ENCODE measurements at regions not wholly inside any gene's neighbourhood (a gene's known extent, or its start where the extent isn't known, plus 50 kb on each side); places are given as distances from the start of the nearest gene placed in this dataset.

DNA sequence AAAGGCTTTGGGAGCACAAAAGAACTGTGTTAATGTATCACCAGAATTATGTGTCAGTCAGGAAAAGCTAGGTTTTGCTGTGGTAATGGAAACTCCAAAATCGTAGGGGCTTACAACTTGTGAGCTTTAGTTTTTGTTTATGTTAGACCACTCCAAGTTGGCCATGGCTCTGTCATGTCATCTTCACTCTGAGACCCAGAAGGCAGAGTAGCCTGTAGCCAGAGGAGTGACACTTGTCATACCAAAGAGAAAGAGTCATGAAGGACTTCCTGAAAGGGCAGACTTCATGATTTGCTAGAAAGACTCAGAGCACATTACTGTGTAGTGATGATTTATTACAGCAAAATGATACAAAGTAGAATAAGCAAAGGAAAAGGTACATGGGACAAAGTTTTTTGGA, 133.6 kb upstream of the SSTR1 start:
- no peaks in the 10 kb centered on the region for H3K27me3 Mint-ChIP-seq

DNA sequence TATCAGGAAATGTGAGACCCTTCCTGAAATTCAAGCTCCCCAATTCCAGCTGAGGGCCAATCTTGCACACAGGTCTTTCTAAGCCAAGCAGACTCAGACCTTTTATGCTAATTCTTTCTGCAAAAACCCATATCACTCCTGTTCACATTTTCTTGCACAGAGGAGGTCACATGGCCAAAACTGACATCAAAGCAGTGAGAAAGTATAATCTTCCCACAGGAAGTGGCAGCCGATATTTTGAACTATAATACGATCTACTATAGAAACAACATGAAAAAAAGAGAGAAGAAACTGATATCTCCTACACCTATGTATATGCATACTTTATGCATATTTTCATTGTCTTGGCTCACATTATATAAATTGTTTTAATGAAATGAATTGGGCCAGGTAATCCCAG, 132.9 kb upstream of the SSTR1 start:
- peaks cover 32 to 86% (median 56%) of the 10 kb centered on the region in 4 donors for H3K4me1 Mint-ChIP-seq
- peaks cover 49% of the 10 kb centered on the region for H3K4me1 ChIP-seq (ENCODE audit: control insufficient read depth, insufficient read depth, low read length, poor library complexity, severe bottlenecking)
- H3K4me3 Mint-ChIP-seq = peak overlapping the region; percentile 68 to 80 (median 77)
- peak overlapping the region; percentile 65 for H3K27ac ChIP-seq (ENCODE audit: insufficient read depth, low read length, poor library complexity, severe bottlenecking)
- H3K36me3 ChIP-seq (ENCODE audit: control insufficient read depth, insufficient read depth, low read length) = no peaks in the 10 kb centered on the region
- H3K36me3 Mint-ChIP-seq = no peaks in the 10 kb centered on the region
- peak overlapping the region; percentile 90 to 94 (median 91) for H3K27ac Mint-ChIP-seq
- H3K4me3 ChIP-seq (ENCODE audit: low read depth, low read length) = peak overlapping the region; percentile 79
- DNase-seq = peak; percentile 3 to 78 (median 74)
- H3K9me3 Mint-ChIP-seq = peaks cover 0 to 3% (median 0%) of the 10 kb centered on the region in 7 donors
- no peaks in the 10 kb centered on the region for H3K27me3 ChIP-seq (ENCODE audit: control insufficient read depth, insufficient read depth, low read length)
- H3K9me3 ChIP-seq (ENCODE audit: control insufficient read depth in 2 of 2, low read length in 2 of 2) = no peaks in the 10 kb centered on the region
- peak; percentile 59 to 72 for ATAC-seq (ENCODE audit: low read depth in 2 of 2)
- no peaks in the 10 kb centered on the region for H3K27me3 Mint-ChIP-seq

More for the DNA sequence above, 133.6 kb upstream of the SSTR1 start:
- Mint-ChIP-seq H3K4me3 (peak overlapping the region; percentile 68 to 80 (median 77)), H3K4me1 (peaks cover 28 to 87% (median 54%) of the 10 kb centered on the region in 4 donors), H3K36me3 (no peaks in the 10 kb centered on the region), H3K9me3 (peaks cover 0 to 3% (median 0%) of the 10 kb centered on the region in 7 donors), H3K27ac (peak overlapping the region; percentile 90 to 94 (median 91))
- DNase-seq = peak in 1 of 3 donors; percentile 17
- Histone ChIP-seq H3K4me1 (ENCODE audit: control insufficient read depth, insufficient read depth, low read length, poor library complexity, severe bottlenecking) (peaks cover 45% of the 10 kb centered on the region), H3K36me3 (ENCODE audit: control insufficient read depth, insufficient read depth, low read length) (no peaks in the 10 kb centered on the region), H3K27me3 (ENCODE audit: control insufficient read depth, insufficient read depth, low read length) (no peaks in the 10 kb centered on the region), H3K4me3 (ENCODE audit: low read depth, low read length) (peak overlapping the region; percentile 79), H3K9me3 (ENCODE audit: control insufficient read depth in 2 of 2, low read length in 2 of 2) (no peaks in the 10 kb centered on the region), H3K27ac (ENCODE audit: insufficient read depth, low read length, poor library complexity, severe bottlenecking) (peak overlapping the region; percentile 65)
- peak in 1 of 2 donors; percentile 29 for ATAC-seq (ENCODE audit: low read depth in 2 of 2)

DNA sequence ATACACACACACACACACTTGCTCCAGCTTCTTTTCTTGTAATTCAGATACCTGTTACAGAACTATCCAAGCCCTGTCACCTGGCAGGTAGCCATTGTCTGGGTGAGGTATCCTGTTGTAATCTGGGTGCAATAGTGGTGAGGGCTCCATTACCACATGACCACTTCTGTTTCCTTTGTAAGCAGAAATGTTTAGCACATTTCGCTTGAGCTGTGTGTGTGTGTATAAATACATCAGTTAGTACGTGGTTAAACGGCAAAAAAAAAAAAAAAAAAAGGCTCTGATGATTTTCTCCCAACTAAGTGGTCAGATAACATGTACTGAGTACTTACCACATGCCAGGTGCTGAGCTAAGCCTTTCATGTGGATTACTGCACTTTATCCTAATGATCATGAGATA, 129.3 kb upstream of the SSTR1 start:
- Histone ChIP-seq H3K36me3 (ENCODE audit: control insufficient read depth, insufficient read depth, low read length) (no peaks in the 10 kb centered on the region), H3K4me3 (ENCODE audit: low read depth, low read length) (peak overlapping the region; percentile 60), H3K27ac (ENCODE audit: insufficient read depth, low read length, poor library complexity, severe bottlenecking) (peak overlapping the region; percentile 52), H3K9me3 (ENCODE audit: control insufficient read depth in 2 of 2, low read length in 2 of 2) (no peaks in the 10 kb centered on the region), H3K4me1 (ENCODE audit: control insufficient read depth, insufficient read depth, low read length, poor library complexity, severe bottlenecking) (peaks cover 37% of the 10 kb centered on the region), H3K27me3 (ENCODE audit: control insufficient read depth, insufficient read depth, low read length) (no peaks in the 10 kb centered on the region)
- Mint-ChIP-seq H3K36me3 (no peaks in the 10 kb centered on the region), H3K27me3 (no peaks in the 10 kb centered on the region), H3K4me1 (peaks cover 27 to 75% (median 45%) of the 10 kb centered on the region in 4 donors), H3K9me3 (peaks cover 0 to 3% (median 0%) of the 10 kb centered on the region in 7 donors), H3K4me3 (peak overlapping the region; percentile 24 to 78 (median 68)), H3K27ac (peak overlapping the region; percentile 50 to 100 (median 84))
- peak; percentile 80 to 87 for ATAC-seq (ENCODE audit: low read depth in 2 of 2)
- peak; percentile 7 to 76 (median 75) for DNase-seq

DNA sequence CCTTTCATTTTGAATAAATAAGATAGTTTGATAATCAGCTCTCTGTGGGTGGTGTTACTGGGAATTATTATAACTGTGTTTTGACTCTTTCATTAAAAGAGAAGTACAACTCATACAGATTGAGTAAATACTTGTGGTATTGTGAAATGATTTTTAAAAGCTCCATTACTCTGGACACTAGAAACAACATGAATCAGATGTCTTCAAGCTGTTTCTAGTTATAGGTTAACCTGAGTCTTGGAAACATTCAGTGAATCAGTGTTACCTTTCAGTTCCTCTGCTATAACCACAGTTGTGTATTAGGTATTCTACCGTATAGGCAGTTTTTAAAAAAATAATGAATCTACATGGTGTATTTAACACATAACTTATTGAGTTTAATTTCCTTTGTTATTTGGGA, 128.4 kb upstream of the SSTR1 start:
- H3K4me1 Mint-ChIP-seq = peaks cover 27 to 67% (median 40%) of the 10 kb centered on the region in 4 donors
- H3K4me3 Mint-ChIP-seq = peak overlapping the region; percentile 29 to 78 (median 48)

GRCh38 chr14:38079886-38080285, 127.8 kb upstream of the SSTR1 start:
- Histone ChIP-seq H3K4me3 (ENCODE audit: low read depth, low read length) (no peak overlapping the region), H3K4me1 (ENCODE audit: control insufficient read depth, insufficient read depth, low read length, poor library complexity, severe bottlenecking) (peaks cover 25% of the 10 kb centered on the region), H3K36me3 (ENCODE audit: control insufficient read depth, insufficient read depth, low read length) (no peaks in the 10 kb centered on the region), H3K27ac (ENCODE audit: insufficient read depth, low read length, poor library complexity, severe bottlenecking) (no peak overlapping the region), H3K27me3 (ENCODE audit: control insufficient read depth, insufficient read depth, low read length) (no peaks in the 10 kb centered on the region), H3K9me3 (ENCODE audit: control insufficient read depth in 2 of 2, low read length in 2 of 2) (no peaks in the 10 kb centered on the region)
- H3K36me3 Mint-ChIP-seq = no peaks in the 10 kb centered on the region
- no peaks in the 10 kb centered on the region for H3K27me3 Mint-ChIP-seq
- no peak for ATAC-seq (ENCODE audit: low read depth in 2 of 2)
- no peak for DNase-seq
- H3K4me1 Mint-ChIP-seq = peaks cover 21 to 60% (median 34%) of the 10 kb centered on the region in 4 donors
- no peak overlapping the region for H3K4me3 Mint-ChIP-seq
- H3K27ac Mint-ChIP-seq = peak overlapping the region in 1 of 3 donors; percentile 50
- H3K9me3 Mint-ChIP-seq = peaks cover 0 to 4% (median 3%) of the 10 kb centered on the region in 7 donors

More for the DNA sequence above, 128.4 kb upstream of the SSTR1 start:
- H3K27me3 ChIP-seq (ENCODE audit: control insufficient read depth, insufficient read depth, low read length) = no peaks in the 10 kb centered on the region
- H3K4me1 ChIP-seq (ENCODE audit: control insufficient read depth, insufficient read depth, low read length, poor library complexity, severe bottlenecking) = peaks cover 31% of the 10 kb centered on the region
- H3K4me3 ChIP-seq (ENCODE audit: low read depth, low read length) = no peak overlapping the region
- H3K9me3 Mint-ChIP-seq = peaks cover 0 to 4% (median 3%) of the 10 kb centered on the region in 7 donors
- peak overlapping the region; percentile 50 to 84 (median 64) for H3K27ac Mint-ChIP-seq
- H3K36me3 Mint-ChIP-seq = no peaks in the 10 kb centered on the region
- no peaks in the 10 kb centered on the region for H3K27me3 Mint-ChIP-seq
- no peak overlapping the region for H3K27ac ChIP-seq (ENCODE audit: insufficient read depth, low read length, poor library complexity, severe bottlenecking)
- H3K9me3 ChIP-seq (ENCODE audit: control insufficient read depth in 2 of 2, low read length in 2 of 2) = no peaks in the 10 kb centered on the region
- no peaks in the 10 kb centered on the region for H3K36me3 ChIP-seq (ENCODE audit: control insufficient read depth, insufficient read depth, low read length)
- DNase-seq (no peak), ATAC-seq (ENCODE audit: low read depth in 2 of 2) (no peak)

DNA sequence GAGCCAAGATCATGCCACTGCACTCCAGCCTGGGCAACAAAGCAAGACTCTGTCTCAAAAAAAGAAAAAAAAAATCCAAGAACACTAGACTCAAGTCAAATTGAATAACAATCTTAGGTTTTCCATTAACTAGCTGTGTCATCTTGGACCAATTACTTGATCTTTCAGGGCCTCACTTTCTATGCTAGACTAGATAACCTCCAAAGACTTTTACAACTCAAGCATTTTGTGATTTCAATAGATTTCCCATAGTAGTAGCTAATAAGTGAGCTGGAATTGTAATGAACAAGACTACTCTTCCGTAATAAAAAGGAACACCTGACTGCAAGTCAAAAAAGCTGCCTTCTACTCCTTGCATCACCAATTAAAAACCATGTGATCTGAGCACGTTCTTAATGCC, 127.0 kb upstream of the SSTR1 start:
- Mint-ChIP-seq H3K27ac (peak overlapping the region in 2 of 3 donors; percentile 16 to 46), H3K4me1 (peaks cover 18 to 52% (median 30%) of the 10 kb centered on the region in 4 donors), H3K4me3 (no peak overlapping the region), H3K36me3 (no peaks in the 10 kb centered on the region), H3K9me3 (peaks cover 0 to 4% (median 0%) of the 10 kb centered on the region in 7 donors), H3K27me3 (no peaks in the 10 kb centered on the region)
- H3K4me1 ChIP-seq (ENCODE audit: control insufficient read depth, insufficient read depth, low read length, poor library complexity, severe bottlenecking) = peaks cover 23% of the 10 kb centered on the region
- H3K27ac ChIP-seq (ENCODE audit: insufficient read depth, low read length, poor library complexity, severe bottlenecking) = no peak overlapping the region
- H3K9me3 ChIP-seq (ENCODE audit: control insufficient read depth in 2 of 2, low read length in 2 of 2) = no peaks in the 10 kb centered on the region
- no peaks in the 10 kb centered on the region for H3K27me3 ChIP-seq (ENCODE audit: control insufficient read depth, insufficient read depth, low read length)
- H3K4me3 ChIP-seq (ENCODE audit: low read depth, low read length) = no peak overlapping the region
- ATAC-seq (ENCODE audit: low read depth in 2 of 2) (no peak), DNase-seq (no peak)
- no peaks in the 10 kb centered on the region for H3K36me3 ChIP-seq (ENCODE audit: control insufficient read depth, insufficient read depth, low read length)

DNA sequence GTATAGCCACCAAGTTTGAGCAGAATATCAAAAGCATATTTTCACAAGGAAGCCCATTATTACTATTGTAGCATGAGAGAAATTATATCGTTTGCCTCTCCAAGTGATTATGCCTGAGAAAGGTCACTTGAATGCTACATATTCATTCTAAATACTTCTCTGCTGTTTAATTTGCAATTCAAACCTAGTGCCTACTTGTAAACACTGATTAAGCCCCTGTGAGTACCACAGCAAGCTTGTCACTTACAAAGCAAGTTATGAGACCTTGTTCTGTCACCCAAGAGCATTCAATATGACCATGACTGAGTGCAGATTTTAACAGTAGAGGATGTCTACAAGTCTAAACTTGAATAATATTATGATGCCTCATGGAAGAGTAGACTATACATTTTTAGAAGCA, 124.7 kb upstream of the SSTR1 start:
- no peak for ATAC-seq (ENCODE audit: low read depth in 2 of 2)

DNA sequence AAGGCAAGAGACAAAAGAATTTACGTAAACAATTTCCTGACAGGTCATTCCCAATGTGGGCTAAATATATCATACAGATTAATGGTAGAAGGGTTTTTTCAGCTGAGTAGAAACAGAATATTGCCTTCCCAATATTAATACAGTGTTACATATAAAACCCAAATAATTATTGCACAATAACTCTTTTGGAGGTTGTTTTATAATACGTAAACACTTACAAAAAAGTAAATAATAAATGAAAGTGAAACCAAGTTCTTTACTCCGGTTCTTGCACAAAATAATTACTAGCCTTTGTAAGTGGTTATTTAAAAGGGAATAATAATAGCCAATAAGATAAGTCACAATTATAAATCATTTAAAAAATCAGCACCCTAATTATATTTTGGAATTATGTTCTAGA, 118.6 kb upstream of the SSTR1 start:
- Histone ChIP-seq H3K27ac (ENCODE audit: insufficient read depth, low read length, poor library complexity, severe bottlenecking) (peak overlapping the region; percentile 58), H3K9me3 (ENCODE audit: control insufficient read depth in 2 of 2, low read length in 2 of 2) (peaks cover 8 to 10% of the 10 kb centered on the region in 2 experiments), H3K27me3 (ENCODE audit: control insufficient read depth, insufficient read depth, low read length) (no peaks in the 10 kb centered on the region), H3K4me3 (ENCODE audit: low read depth, low read length) (peak overlapping the region; percentile 87), H3K36me3 (ENCODE audit: control insufficient read depth, insufficient read depth, low read length) (no peaks in the 10 kb centered on the region), H3K4me1 (ENCODE audit: control insufficient read depth, insufficient read depth, low read length, poor library complexity, severe bottlenecking) (peaks cover 19% of the 10 kb centered on the region)
- Mint-ChIP-seq H3K9me3 (peaks cover 3 to 28% (median 10%) of the 10 kb centered on the region in 7 donors), H3K4me3 (peak overlapping the region; percentile 74 to 89 (median 78)), H3K27me3 (no peaks in the 10 kb centered on the region), H3K36me3 (peaks cover 5% of the 10 kb centered on the region), H3K27ac (peak overlapping the region; percentile 63 to 67 (median 63)), H3K4me1 (peaks cover 9 to 53% (median 36%) of the 10 kb centered on the region in 4 donors)
- DNase-seq (peak in 2 of 3 donors; percentile 22 to 37), ATAC-seq (ENCODE audit: low read depth in 2 of 2) (no peak)

More for the DNA sequence above, 124.7 kb upstream of the SSTR1 start:
- Mint-ChIP-seq H3K4me3 (no peak overlapping the region), H3K9me3 (peaks cover 0 to 4% (median 0%) of the 10 kb centered on the region in 7 donors), H3K36me3 (no peaks in the 10 kb centered on the region), H3K27ac (no peak overlapping the region), H3K27me3 (no peaks in the 10 kb centered on the region), H3K4me1 (peaks cover 13 to 38% (median 21%) of the 10 kb centered on the region in 4 donors)
- no peaks in the 10 kb centered on the region for H3K27me3 ChIP-seq (ENCODE audit: control insufficient read depth, insufficient read depth, low read length)
- no peak overlapping the region for H3K4me3 ChIP-seq (ENCODE audit: low read depth, low read length)
- no peaks in the 10 kb centered on the region for H3K36me3 ChIP-seq (ENCODE audit: control insufficient read depth, insufficient read depth, low read length)
- DNase-seq = no peak
- no peaks in the 10 kb centered on the region for H3K9me3 ChIP-seq (ENCODE audit: control insufficient read depth in 2 of 2, low read length in 2 of 2)
- no peak overlapping the region for H3K27ac ChIP-seq (ENCODE audit: insufficient read depth, low read length, poor library complexity, severe bottlenecking)
- peaks cover 19% of the 10 kb centered on the region for H3K4me1 ChIP-seq (ENCODE audit: control insufficient read depth, insufficient read depth, low read length, poor library complexity, severe bottlenecking)

Data from CD4-positive, CD25-positive, alpha-beta regulatory T cell (primary cell).